ENCODE measurements at regions not wholly inside any gene's neighbourhood (a gene's known extent, or its start where the extent isn't known, plus 50 kb on each side); places are given as distances from the start of the nearest gene placed in this dataset.
"Not testable (repeated sequence)": the region's sequence is repeated elsewhere in the genome, so short reads cannot be mapped to it uniquely, and the experiment has no call there.

GRCh38 chr4:49519150-49520035 is 533.3 kb downstream of the CWH43 start:
- not testable (repeated sequence) for H3K9me3 ChIP-seq (ENCODE audit: control insufficient read depth, low read depth, low read length); H3K27ac ChIP-seq (ENCODE audit: low read length); H3K9ac ChIP-seq (ENCODE audit: low read length); H3K36me3 ChIP-seq (ENCODE audit: control insufficient read depth, low read depth, low read length); H3K27me3 ChIP-seq (ENCODE audit: control insufficient read depth, insufficient read depth, low read length); H3K4me1 ChIP-seq (ENCODE audit: control insufficient read depth, low read depth, low read length); H3K4me3 ChIP-seq (ENCODE audit: low read length)

- H3K9ac ChIP-seq (ENCODE audit: low read length); H3K36me3 ChIP-seq (ENCODE audit: control insufficient read depth, low read depth, low read length); H3K4me1 ChIP-seq (ENCODE audit: control insufficient read depth, low read depth, low read length); H3K9me3 ChIP-seq (ENCODE audit: control insufficient read depth, low read depth, low read length); H3K27me3 ChIP-seq (ENCODE audit: control insufficient read depth, insufficient read depth, low read length); H3K27ac ChIP-seq (ENCODE audit: low read length); H3K4me3 ChIP-seq (ENCODE audit: low read length): not testable (repeated sequence)
Measured at GRCh38 chr4:49523816-49524765, 538.0 kb downstream of the CWH43 start.

DNA sequence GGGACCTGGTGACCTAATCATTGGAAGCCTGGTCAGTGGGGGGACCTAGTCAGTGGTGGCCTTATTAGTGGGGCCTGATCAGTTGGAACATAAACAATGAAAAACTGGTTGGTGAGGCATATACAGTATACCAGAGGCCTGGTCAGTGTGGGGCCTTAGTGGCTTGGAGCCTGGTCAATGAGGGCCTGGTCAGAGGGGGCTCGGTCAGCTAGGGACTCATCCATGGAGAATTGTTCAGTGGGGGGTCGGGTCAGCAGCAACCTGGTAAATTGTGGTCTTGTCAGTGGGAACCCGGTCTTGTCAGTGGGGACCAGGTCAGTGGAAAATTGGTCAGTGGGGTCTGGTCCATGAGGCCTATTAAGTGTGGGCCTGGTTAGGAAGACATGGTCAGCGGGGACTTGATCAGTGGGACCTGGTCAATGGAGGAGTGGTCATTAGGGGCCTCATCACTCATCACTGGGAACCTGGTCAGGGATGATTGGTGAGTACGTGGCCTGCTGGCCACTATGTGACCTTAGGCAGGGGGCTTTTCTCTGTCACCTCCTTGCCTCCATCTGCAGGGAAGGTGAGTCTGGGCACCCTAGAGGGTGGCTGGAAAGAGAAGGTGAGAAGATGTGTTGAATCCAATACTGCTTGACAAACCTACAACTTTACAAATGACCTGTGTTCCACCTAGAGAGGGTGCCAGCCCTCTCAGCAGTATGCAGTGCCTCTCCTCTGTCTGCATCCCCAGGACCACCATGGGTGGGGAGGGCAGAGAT is 573.0 kb downstream of the CWH43 start:
- H3K9me3 ChIP-seq (ENCODE audit: control insufficient read depth, low read depth, low read length) = peaks cover 12% of the 10 kb centered on the region
- not testable (repeated sequence) for H3K36me3 ChIP-seq (ENCODE audit: control insufficient read depth, low read depth, low read length); H3K4me3 ChIP-seq (ENCODE audit: low read length); H3K27ac ChIP-seq (ENCODE audit: low read length); H3K9ac ChIP-seq (ENCODE audit: low read length); H3K4me1 ChIP-seq (ENCODE audit: control insufficient read depth, low read depth, low read length); H3K27me3 ChIP-seq (ENCODE audit: control insufficient read depth, insufficient read depth, low read length)

DNA sequence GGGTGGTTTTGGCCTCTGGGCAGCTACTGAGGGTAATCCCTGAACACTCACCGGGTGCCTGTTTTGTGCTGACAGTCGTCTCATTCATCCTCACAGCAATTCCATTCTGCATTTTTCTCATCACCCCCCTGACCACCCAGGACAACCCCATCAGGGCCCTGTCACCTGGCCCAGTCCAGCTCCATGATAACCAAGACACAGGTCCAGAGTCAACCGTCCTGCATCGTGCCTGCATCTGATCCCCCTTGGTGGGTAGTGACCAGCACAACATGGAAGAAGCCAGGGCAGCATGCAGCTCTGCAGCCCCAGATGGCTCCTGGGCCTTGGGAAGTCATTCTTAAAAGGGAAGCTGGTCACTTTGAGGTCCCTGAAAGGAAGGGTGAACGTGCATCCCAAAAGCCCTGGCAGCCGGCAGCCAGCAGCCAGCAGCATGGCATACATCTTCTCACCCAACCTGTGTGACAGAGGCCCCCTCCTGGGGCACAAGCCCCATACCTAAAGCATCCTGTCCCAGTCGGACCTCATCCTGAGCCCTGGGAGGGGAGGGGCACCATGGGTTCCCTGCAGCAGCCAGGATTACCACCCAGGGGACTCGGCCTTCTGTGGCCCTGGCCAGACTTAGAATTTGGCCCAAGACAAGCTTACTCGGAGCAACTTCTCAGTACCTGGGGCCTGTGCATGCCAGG is 574.2 kb downstream of the CWH43 start:
- H3K4me3 ChIP-seq (ENCODE audit: low read length); H3K36me3 ChIP-seq (ENCODE audit: control insufficient read depth, low read depth, low read length); H3K4me1 ChIP-seq (ENCODE audit: control insufficient read depth, low read depth, low read length); H3K27me3 ChIP-seq (ENCODE audit: control insufficient read depth, insufficient read depth, low read length); H3K9ac ChIP-seq (ENCODE audit: low read length); H3K9me3 ChIP-seq (ENCODE audit: control insufficient read depth, low read depth, low read length); H3K27ac ChIP-seq (ENCODE audit: low read length): not testable (repeated sequence)

- not testable (repeated sequence) for H3K27me3 ChIP-seq (ENCODE audit: control insufficient read depth, insufficient read depth, low read length); H3K9ac ChIP-seq (ENCODE audit: low read length); H3K36me3 ChIP-seq (ENCODE audit: control insufficient read depth, low read depth, low read length); H3K4me3 ChIP-seq (ENCODE audit: low read length); H3K27ac ChIP-seq (ENCODE audit: low read length); H3K4me1 ChIP-seq (ENCODE audit: control insufficient read depth, low read depth, low read length)
- H3K9me3 ChIP-seq (ENCODE audit: control insufficient read depth, low read depth, low read length) = peaks cover 10% of the 10 kb centered on the region
Measured at GRCh38 chr4:49560883-49561282, 574.8 kb downstream of the CWH43 start.

GRCh38 chr4:49570248-49570647 is 584.2 kb downstream of the CWH43 start:
- not testable (repeated sequence) for H3K27ac ChIP-seq (ENCODE audit: low read length); H3K9ac ChIP-seq (ENCODE audit: low read length); H3K4me3 ChIP-seq (ENCODE audit: low read length); H3K4me1 ChIP-seq (ENCODE audit: control insufficient read depth, low read depth, low read length); H3K36me3 ChIP-seq (ENCODE audit: control insufficient read depth, low read depth, low read length); H3K27me3 ChIP-seq (ENCODE audit: control insufficient read depth, insufficient read depth, low read length)
- peaks cover 27% of the 10 kb centered on the region for H3K9me3 ChIP-seq (ENCODE audit: control insufficient read depth, low read depth, low read length)

DNA sequence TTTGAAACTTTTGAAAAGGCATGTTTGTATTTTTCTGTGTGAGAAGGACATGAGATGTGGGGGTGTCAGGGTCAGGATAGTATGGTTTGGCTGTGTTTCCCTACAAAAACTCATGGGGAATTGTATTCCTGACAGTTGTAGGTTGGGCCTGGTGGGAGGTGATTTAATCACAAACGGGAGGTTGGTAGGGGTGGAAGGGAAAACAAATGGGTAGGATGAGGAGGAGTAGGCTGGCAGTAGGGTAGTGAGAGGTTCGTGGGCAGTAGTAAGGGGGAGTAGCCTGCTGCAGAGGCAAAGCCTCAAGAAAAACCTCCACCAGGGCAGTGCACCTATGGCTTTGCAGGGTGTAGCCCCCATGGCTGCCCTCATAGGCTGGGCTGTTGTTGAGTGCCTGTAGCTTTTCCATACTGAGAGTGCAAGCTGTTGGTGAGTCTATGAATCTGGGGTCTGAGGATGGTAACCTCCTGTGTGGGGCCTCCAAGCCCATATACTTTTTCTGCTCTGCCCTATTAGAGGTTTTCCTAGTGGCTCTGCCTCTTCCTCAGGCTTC is 587.7 kb downstream of the CWH43 start:
- not testable (repeated sequence) for H3K27ac ChIP-seq (ENCODE audit: low read length); H3K4me1 ChIP-seq (ENCODE audit: control insufficient read depth, low read depth, low read length); H3K4me3 ChIP-seq (ENCODE audit: low read length); H3K9ac ChIP-seq (ENCODE audit: low read length); H3K27me3 ChIP-seq (ENCODE audit: control insufficient read depth, insufficient read depth, low read length); H3K36me3 ChIP-seq (ENCODE audit: control insufficient read depth, low read depth, low read length)
- H3K9me3 ChIP-seq (ENCODE audit: control insufficient read depth, low read depth, low read length) = peaks cover 25% of the 10 kb centered on the region

DNA sequence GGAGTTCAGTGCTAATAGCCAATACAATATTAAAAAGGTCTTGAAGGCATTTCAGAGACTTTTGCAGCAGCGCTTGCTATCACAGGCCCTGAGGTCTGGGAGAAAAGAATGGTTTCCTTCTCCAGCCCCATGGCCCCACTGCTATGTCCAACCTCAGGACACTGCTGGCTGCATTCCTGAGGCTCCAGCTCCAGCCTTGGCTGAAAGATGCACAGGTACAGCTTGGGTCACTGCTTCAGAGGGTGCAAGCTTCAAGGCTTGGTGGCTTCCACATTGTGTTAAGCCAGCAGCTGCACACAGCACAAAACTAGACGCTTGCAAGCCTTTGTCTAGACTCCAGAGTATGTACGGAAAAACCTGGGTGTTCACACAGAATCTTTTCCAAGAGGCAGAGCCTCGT is 589.2 kb downstream of the CWH43 start:
- H3K9me3 ChIP-seq (ENCODE audit: control insufficient read depth, low read depth, low read length) = peaks cover 31% of the 10 kb centered on the region
- not testable (repeated sequence) for H3K27ac ChIP-seq (ENCODE audit: low read length); H3K4me1 ChIP-seq (ENCODE audit: control insufficient read depth, low read depth, low read length); H3K4me3 ChIP-seq (ENCODE audit: low read length); H3K9ac ChIP-seq (ENCODE audit: low read length); H3K27me3 ChIP-seq (ENCODE audit: control insufficient read depth, insufficient read depth, low read length); H3K36me3 ChIP-seq (ENCODE audit: control insufficient read depth, low read depth, low read length)

DNA sequence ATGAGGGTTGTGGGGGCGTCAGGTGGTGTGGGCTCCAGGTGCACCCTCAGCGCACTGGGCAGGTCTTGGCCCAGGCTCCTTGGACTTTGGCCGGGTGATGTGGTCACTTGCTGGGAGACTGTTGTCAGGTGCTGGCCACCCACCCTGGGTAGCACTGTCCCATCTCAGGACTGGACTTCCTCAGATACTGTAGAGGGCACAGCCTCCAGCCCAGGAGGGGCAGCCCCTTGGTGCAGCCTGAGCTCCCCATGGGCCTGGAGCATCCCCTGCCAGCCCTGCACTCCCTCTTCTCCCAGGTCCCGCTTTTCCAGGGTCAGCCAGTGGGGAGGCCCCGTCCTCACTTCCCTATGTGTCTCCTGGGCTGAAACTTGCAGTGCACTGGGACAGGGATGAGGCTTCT is 592.3 kb downstream of the CWH43 start:
- H3K4me1 ChIP-seq (ENCODE audit: control insufficient read depth, low read depth, low read length); H3K36me3 ChIP-seq (ENCODE audit: control insufficient read depth, low read depth, low read length); H3K9ac ChIP-seq (ENCODE audit: low read length); H3K27me3 ChIP-seq (ENCODE audit: control insufficient read depth, insufficient read depth, low read length); H3K27ac ChIP-seq (ENCODE audit: low read length); H3K4me3 ChIP-seq (ENCODE audit: low read length): not testable (repeated sequence)
- peaks cover 25% of the 10 kb centered on the region for H3K9me3 ChIP-seq (ENCODE audit: control insufficient read depth, low read depth, low read length)

GRCh38 chr4:49578899-49579298 is 592.8 kb downstream of the CWH43 start:
- H3K9me3 ChIP-seq (ENCODE audit: control insufficient read depth, low read depth, low read length) = peaks cover 25% of the 10 kb centered on the region
- H3K4me3 ChIP-seq (ENCODE audit: low read length); H3K36me3 ChIP-seq (ENCODE audit: control insufficient read depth, low read depth, low read length); H3K27ac ChIP-seq (ENCODE audit: low read length); H3K4me1 ChIP-seq (ENCODE audit: control insufficient read depth, low read depth, low read length); H3K9ac ChIP-seq (ENCODE audit: low read length); H3K27me3 ChIP-seq (ENCODE audit: control insufficient read depth, insufficient read depth, low read length): not testable (repeated sequence)

DNA sequence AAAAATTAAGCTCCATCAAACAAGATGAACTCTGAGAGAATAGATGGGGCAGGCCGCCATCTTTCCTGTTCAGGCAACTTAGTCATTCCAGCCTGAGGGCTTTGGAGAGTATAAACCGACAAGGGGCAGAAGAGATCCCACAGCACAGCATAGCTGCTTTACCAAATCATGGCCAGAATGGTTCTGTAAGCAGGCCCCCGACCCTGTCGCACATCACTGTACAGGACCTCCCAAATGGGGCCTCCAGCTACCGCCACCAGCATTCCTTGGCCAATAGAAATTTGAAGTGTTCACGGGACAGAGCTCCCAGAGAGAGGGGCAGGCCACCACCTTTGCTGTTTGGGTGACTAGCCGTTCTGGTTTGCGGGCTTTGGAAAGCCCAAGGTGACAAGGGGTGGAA is 594.1 kb downstream of the CWH43 start:
- not testable (repeated sequence) for H3K9ac ChIP-seq (ENCODE audit: low read length); H3K27ac ChIP-seq (ENCODE audit: low read length); H3K4me3 ChIP-seq (ENCODE audit: low read length); H3K27me3 ChIP-seq (ENCODE audit: control insufficient read depth, insufficient read depth, low read length); H3K36me3 ChIP-seq (ENCODE audit: control insufficient read depth, low read depth, low read length); H3K4me1 ChIP-seq (ENCODE audit: control insufficient read depth, low read depth, low read length)
- peaks cover 17% of the 10 kb centered on the region for H3K9me3 ChIP-seq (ENCODE audit: control insufficient read depth, low read depth, low read length)
